Keratinocyte (primary cell): ENCODE measurements at regions not wholly inside any gene's neighbourhood (a gene's known extent, or its start where the extent isn't known, plus 50 kb on each side); places are given as distances from the start of the nearest gene placed in this dataset.

ENCODE experiments used
- DNase-seq: peaks from one replicate; pipeline ENCODE4 v3.0.0-alpha.2; 2011; ENCODE audit warnings: low read depth, missing footprints, low spot score
- FAIRE-seq: peaks from 2 replicates; lab custom pipeline; 2011; peaks lifted over from hg19 to GRCh38; lab: Jason Lieb, UNC
- H2AFZ ChIP-seq: 2 replicates; pipeline ENCODE4 v1.6.0; 2012; ENCODE audit warnings: low read length, control low read depth, inconsistent platforms; ENCODE audit not compliant: control insufficient read depth
- H3K27ac ChIP-seq: 2 replicates; pipeline ENCODE4 v1.5.1; 2011; ENCODE audit warnings: low read length; ENCODE audit not compliant: control insufficient read depth, insufficient read depth
- H3K27me3 ChIP-seq: 3 replicates; pipeline ENCODE4 v1.6.0; 2011; ENCODE audit warnings: low read length; ENCODE audit not compliant: control insufficient read depth, insufficient read depth; ENCODE audit errors: extremely low read depth
- H3K36me3 ChIP-seq, 2 experiments: 2 replicates in 1 of 2; 3 replicates in 1 of 2; pipeline ENCODE4 v1.5.1; 2011; ENCODE audit warnings: low read length in 2 of 2, mild to moderate bottlenecking in 1 of 2; ENCODE audit not compliant: control insufficient read depth in 2 of 2, insufficient read depth in 2 of 2; ENCODE audit errors: extremely low read depth in 1 of 2
- H3K4me1 ChIP-seq: 3 replicates; pipeline ENCODE4 v1.5.1; 2011; ENCODE audit warnings: low read length; ENCODE audit not compliant: control insufficient read depth, insufficient read depth; ENCODE audit errors: extremely low read depth
- H3K4me2 ChIP-seq: 3 replicates; pipeline ENCODE4 v1.6.0; 2011; ENCODE audit warnings: low read depth, low read length; ENCODE audit not compliant: control insufficient read depth, insufficient read depth; ENCODE audit errors: extremely low read depth
- H3K4me3 ChIP-seq, 3 experiments: fragments of 200-600 bp in 1 of 3; sonication (generic) in 1 of 3; 2 replicates in 2 of 3; 3 replicates in 1 of 3; pipeline ENCODE4 v1.5.1; 2011 to 2016; ENCODE audit warnings: low read length in 3 of 3, mild to moderate bottlenecking in 3 of 3, control low read depth in 2 of 3, inconsistent platforms in 1 of 3, low read depth in 1 of 3, mixed read lengths in 1 of 3, mixed run types in 1 of 3, moderate library complexity in 1 of 3; ENCODE audit not compliant: control insufficient read depth in 2 of 3, insufficient read depth in 2 of 3; ENCODE audit errors: extremely low read depth in 1 of 3
- H3K79me2 ChIP-seq: 2 replicates; pipeline ENCODE4 v1.6.0; 2012; ENCODE audit warnings: low read length; ENCODE audit not compliant: control insufficient read depth, insufficient read depth
- H3K9ac ChIP-seq: 3 replicates; pipeline ENCODE4 v1.6.0; 2011; ENCODE audit warnings: low read length; ENCODE audit not compliant: control insufficient read depth, insufficient read depth; ENCODE audit errors: extremely low read depth
- H3K9me1 ChIP-seq: 3 replicates; pipeline ENCODE4 v1.6.0; 2011; ENCODE audit warnings: low read length; ENCODE audit not compliant: control insufficient read depth, insufficient read depth; ENCODE audit errors: extremely low read depth
- H3K9me3 ChIP-seq: 2 replicates; pipeline ENCODE4 v1.5.1; 2012; ENCODE audit warnings: low read depth, low read length; ENCODE audit not compliant: control insufficient read depth
- H4K20me1 ChIP-seq: 3 replicates; pipeline ENCODE4 v1.6.0; 2011; ENCODE audit warnings: low read length; ENCODE audit not compliant: control insufficient read depth, insufficient read depth; ENCODE audit errors: extremely low read depth
- EZH2 ChIP-seq: IDR thresholded peaks from one replicate; pipeline ENCODE4 v1.6.1; 2012; ENCODE audit warnings: inconsistent platforms, mild to moderate bottlenecking, low read length, moderate library complexity
- dilution Hi-C: fragments of 300-500 bp; cut with MboI; formaldehyde crosslinking; loops from one replicate; pipeline ENCODE4 v1.7.0; 2020; ENCODE audit warnings: low sequenced_read_pairs; ENCODE audit not compliant: extremely low pct_ligation_motif_present
- TF ChIP-seq, protein P1 (sequence below), 3 experiments: IDR thresholded peaks in 1 of 3; conservative IDR thresholded peaks in 1 of 3; optimal IDR thresholded peaks in 1 of 3; 2 replicates in 2 of 3; 3 replicates in 1 of 3; pipeline versions ENCODE3 to v1.5.1; 2011; ENCODE audit warnings: low read length in 3 of 3, mild to moderate bottlenecking in 3 of 3, moderate library complexity in 2 of 3, control low read depth in 1 of 3, inconsistent platforms in 1 of 3; ENCODE audit not compliant: insufficient read depth in 2 of 3; ENCODE audit errors: extremely low read depth in 1 of 3

DNA sequence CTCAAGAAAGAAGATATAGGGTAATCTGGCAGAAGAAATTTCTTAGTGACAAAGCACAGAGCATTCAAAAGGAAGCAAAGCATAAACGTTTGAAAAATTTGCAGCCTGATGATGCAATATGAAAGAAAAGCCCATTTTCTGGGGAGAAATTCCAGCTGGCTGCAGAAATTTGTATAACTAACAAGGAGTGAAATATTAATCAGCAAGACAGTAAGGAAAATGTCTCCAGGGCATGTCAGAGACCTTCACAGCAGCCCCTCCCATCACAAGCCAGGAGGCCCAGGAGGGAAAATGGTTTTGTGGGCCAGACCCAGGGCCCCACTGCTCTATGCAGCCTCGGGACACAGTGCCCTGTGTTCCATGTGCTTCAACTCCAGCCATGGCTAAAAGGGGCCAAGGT, 359.4 kb downstream of the HINT1 start:
- Histone ChIP-seq H3K79me2 (no peaks in the 10 kb centered on the region), H3K9me1 (no peaks in the 10 kb centered on the region), H3K4me3 (no peak overlapping the region), H3K27ac (no peak overlapping the region), H3K9ac (no peak overlapping the region), H4K20me1 (no peaks in the 10 kb centered on the region), H3K36me3 (no peaks in the 10 kb centered on the region), H3K4me1 (no peaks in the 10 kb centered on the region), H3K4me2 (no peak overlapping the region), H3K27me3 (no peaks in the 10 kb centered on the region), H2AFZ (no peak overlapping the region), H3K9me3 (no peaks in the 10 kb centered on the region)
- FAIRE-seq (no peak), DNase-seq (no peak)
- dilution Hi-C loops: no loop called here
- no peak for TF ChIP-seq EZH2
- TF ChIP-seq, protein P1, sequence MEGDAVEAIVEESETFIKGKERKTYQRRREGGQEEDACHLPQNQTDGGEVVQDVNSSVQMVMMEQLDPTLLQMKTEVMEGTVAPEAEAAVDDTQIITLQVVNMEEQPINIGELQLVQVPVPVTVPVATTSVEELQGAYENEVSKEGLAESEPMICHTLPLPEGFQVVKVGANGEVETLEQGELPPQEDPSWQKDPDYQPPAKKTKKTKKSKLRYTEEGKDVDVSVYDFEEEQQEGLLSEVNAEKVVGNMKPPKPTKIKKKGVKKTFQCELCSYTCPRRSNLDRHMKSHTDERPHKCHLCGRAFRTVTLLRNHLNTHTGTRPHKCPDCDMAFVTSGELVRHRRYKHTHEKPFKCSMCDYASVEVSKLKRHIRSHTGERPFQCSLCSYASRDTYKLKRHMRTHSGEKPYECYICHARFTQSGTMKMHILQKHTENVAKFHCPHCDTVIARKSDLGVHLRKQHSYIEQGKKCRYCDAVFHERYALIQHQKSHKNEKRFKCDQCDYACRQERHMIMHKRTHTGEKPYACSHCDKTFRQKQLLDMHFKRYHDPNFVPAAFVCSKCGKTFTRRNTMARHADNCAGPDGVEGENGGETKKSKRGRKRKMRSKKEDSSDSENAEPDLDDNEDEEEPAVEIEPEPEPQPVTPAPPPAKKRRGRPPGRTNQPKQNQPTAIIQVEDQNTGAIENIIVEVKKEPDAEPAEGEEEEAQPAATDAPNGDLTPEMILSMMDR (optimal IDR thresholded peaks at IDR 0.05 in 1 of 3, IDR thresholded peaks at IDR 0.05 in 1 of 3, conservative IDR thresholded peaks at IDR 0.05 in 1 of 3; ENCODE audit: extremely low read depth in 1 of 3, insufficient read depth in 2 of 3, low read length in 3 of 3): no peak

DNA sequence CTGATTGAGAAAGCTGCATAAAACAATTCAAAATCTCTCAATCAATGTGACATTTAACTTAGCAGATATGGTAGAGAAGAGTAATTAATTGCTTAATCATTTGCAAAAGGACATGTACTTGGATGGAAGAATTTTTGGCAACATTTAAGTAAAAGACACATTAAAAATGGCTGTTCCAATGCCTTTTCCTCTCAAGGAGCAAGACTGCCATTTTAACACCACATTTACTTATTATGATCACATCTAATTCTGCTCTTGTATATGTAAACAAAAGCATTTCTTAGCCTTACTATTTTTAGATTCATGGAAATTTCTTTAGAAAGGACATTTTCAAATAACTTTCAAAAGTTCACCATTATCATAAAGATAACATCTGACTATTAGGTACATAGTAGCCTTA, 360.0 kb downstream of the HINT1 start:
- DNase-seq (no peak), FAIRE-seq (no peak)
- no peaks in the 10 kb centered on the region for H3K27me3 ChIP-seq
- dilution Hi-C loops: no loop called here
- no peak overlapping the region for H2AFZ ChIP-seq
- no peaks in the 10 kb centered on the region for H3K79me2 ChIP-seq
- H4K20me1 ChIP-seq: no peaks in the 10 kb centered on the region
- no peaks in the 10 kb centered on the region for H3K36me3 ChIP-seq
- H3K4me1 ChIP-seq: no peaks in the 10 kb centered on the region
- H3K27ac ChIP-seq: no peak overlapping the region
- no peaks in the 10 kb centered on the region for H3K9me3 ChIP-seq
- TF ChIP-seq, protein P1 (optimal IDR thresholded peaks at IDR 0.05 in 1 of 3, IDR thresholded peaks at IDR 0.05 in 1 of 3, conservative IDR thresholded peaks at IDR 0.05 in 1 of 3; ENCODE audit: extremely low read depth in 1 of 3, insufficient read depth in 2 of 3, low read length in 3 of 3): no peak
- no peak overlapping the region for H3K9ac ChIP-seq
- H3K4me2 ChIP-seq: no peak overlapping the region
- H3K9me1 ChIP-seq: no peaks in the 10 kb centered on the region
- no peak overlapping the region for H3K4me3 ChIP-seq
